Pancreas (tissue), 10 donors: ENCODE measurements at regions not wholly inside any gene's neighbourhood (a gene's known extent, or its start where the extent isn't known, plus 50 kb on each side); places are given as distances from the start of the nearest gene placed in this dataset.

Experiments used
- ATAC-seq, 4 donors: fragments of 200-7000 bp; cut with Tn5 transposase; one replicate each; pipeline versions ENCODE4 v1.8.0 to v1.9.1; 2020; ENCODE audit warnings: mild to moderate bottlenecking in 4 of 4, moderate library complexity in 4 of 4
- DNase-seq, 6 donors: peaks; one replicate each; pipeline ENCODE4 v3.0.0-alpha.2; 2020
- FAIRE-seq: peaks from 2 replicates; lab custom pipeline; 2012; peaks lifted over from hg19 to GRCh38; lab: Jason Lieb, UNC
- H3K27ac ChIP-seq, 4 donors: fragments of 200-600 bp; sonication (generic); 1 replicate in 3 of 4; 2 replicates in 1 of 4; pipeline versions ENCODE4 v1.5.0 to v1.8.0; 2020
- H3K27me3 ChIP-seq, 4 donors: fragments of 200-600 bp; one replicate each; pipeline ENCODE4 v1.8.0; 2021
- H3K36me3 ChIP-seq, 3 donors: fragments of 200-600 bp; sonication (generic) in 1 of 3; one replicate each; pipeline versions ENCODE4 v1.5.0 to v1.8.0; 2020 to 2021
- H3K4me1 ChIP-seq, 3 donors: fragments of 200-600 bp; one replicate each; pipeline ENCODE4 v1.8.0; 2021
- H3K4me3 ChIP-seq, 4 donors: fragments of 200-600 bp; sonication (generic) in 2 of 4; one replicate each; pipeline versions ENCODE4 v1.5.0 to v1.8.0; 2020 to 2021
- H3K9me3 ChIP-seq, 4 donors: fragments of 200-600 bp; one replicate each; pipeline ENCODE4 v1.8.0; 2021
- CTCF ChIP-seq, 4 donors: fragments of 200-600 bp; sonication (generic) in 3 of 4; IDR thresholded peaks; one replicate each; pipeline versions ENCODE4 v1.5.0 to v1.8.0; 2021; ENCODE audit warnings: antibody characterized with exemption in 4 of 4
- WGBS, 2 donors: extraction: QIAGEN DNeasy Blood & Tissue Kit; methylation state at CpG; one replicate each; pipeline ENCODE4 v1.1.7; 2013; 5-methylcytosine and 5-hydroxymethylcytosine counted together
- intact Hi-C, 3 donors: fragments of 100-400 bp; cut with DNase I; formaldehyde crosslinking; loops; one replicate each; pipeline versions ENCODE4 v1.11.1 to v1.14.2; 2022
- donor health status: healthy with polysubstance abuse.
- donor health status: DM: no; HTN: no; CAD: no; lungs with moderate emphysema.
- donor health status: DM: no; HTN: no; CAD: no.
- donor health status: control.
- donor health status: control.
- donor health status: Bipolar disorder and iron deficiency.
- donor health status: DM: yes; HTN: yes; CAD: no.
- donor health status: DM: no; HTN: no; CAD: no.
- donor health status: DM: no; HTN: no; CAD: no.
- donor health status: DM: yes; HTN: yes; CAD: no.

- H3K27ac ChIP-seq = no peak overlapping the region
- H3K4me1 ChIP-seq = no peaks in the 10 kb centered on the region
- no peak for FAIRE-seq
- no peaks in the 10 kb centered on the region for H3K36me3 ChIP-seq
- H3K9me3 ChIP-seq = no peaks in the 10 kb centered on the region
- no peak overlapping the region for H3K4me3 ChIP-seq
- H3K27me3 ChIP-seq = no peaks in the 10 kb centered on the region
- WGBS, 2 donors = 51 to 53% methylated on average over 2 of the region's 2 CpGs
- no peak for ATAC-seq
- TF ChIP-seq CTCF (IDR thresholded peaks at IDR 0.05) = no peak
- intact Hi-C loops = no loop called here
- no peak for DNase-seq
Measured at GRCh38 chr7:126378642-126379041, 874.1 kb downstream of the GRM8 start.

- intact Hi-C loops = no loop called here
- no peaks in the 10 kb centered on the region for H3K4me1 ChIP-seq
- FAIRE-seq = no peak
- no peak for ATAC-seq
- no peak for DNase-seq
- TF ChIP-seq CTCF (IDR thresholded peaks at IDR 0.05) = no peak
- 72 to 91% methylated on average over 1 of the region's 1 CpG for WGBS, 2 donors
- H3K36me3 ChIP-seq = no peaks in the 10 kb centered on the region
- no peak overlapping the region for H3K4me3 ChIP-seq
- H3K9me3 ChIP-seq = no peaks in the 10 kb centered on the region
- no peak overlapping the region for H3K27ac ChIP-seq
- no peaks in the 10 kb centered on the region for H3K27me3 ChIP-seq
Measured at GRCh38 chr7:126370038-126370668, 882.6 kb downstream of the GRM8 start.

GRCh38 chr7:126362746-126363145, 890.0 kb downstream of the GRM8 start:
- DNase-seq (no peak), FAIRE-seq (no peak), ATAC-seq (no peak)
- H3K4me1 ChIP-seq = no peaks in the 10 kb centered on the region
- H3K27ac ChIP-seq = no peak overlapping the region
- TF ChIP-seq CTCF (IDR thresholded peaks at IDR 0.05) = no peak
- H3K36me3 ChIP-seq = no peaks in the 10 kb centered on the region
- intact Hi-C loops = no loop called here
- no peaks in the 10 kb centered on the region for H3K27me3 ChIP-seq
- WGBS, 2 donors = 54 to 63% methylated on average over 1 of the region's 1 CpG
- no peaks in the 10 kb centered on the region for H3K9me3 ChIP-seq
- no peak overlapping the region for H3K4me3 ChIP-seq

- ATAC-seq = no peak
- no peak for FAIRE-seq
- H3K4me3 ChIP-seq = no peak overlapping the region
- no peaks in the 10 kb centered on the region for H3K9me3 ChIP-seq
- DNase-seq = no peak
- intact Hi-C loops = no loop called here
- TF ChIP-seq CTCF (IDR thresholded peaks at IDR 0.05) = no peak
- H3K36me3 ChIP-seq = no peaks in the 10 kb centered on the region
- H3K27me3 ChIP-seq = no peaks in the 10 kb centered on the region
- H3K27ac ChIP-seq = no peak overlapping the region
- WGBS, 2 donors = 67% methylated on average over 3 of the region's 3 CpGs
- H3K4me1 ChIP-seq = no peaks in the 10 kb centered on the region
Measured at GRCh38 chr7:126361183-126361582, 891.6 kb downstream of the GRM8 start.

GRCh38 chr7:126339813-126340212, 912.9 kb downstream of the GRM8 start:
- ATAC-seq (no peak), FAIRE-seq (no peak), DNase-seq (no peak)
- Histone ChIP-seq H3K27me3 (no peaks in the 10 kb centered on the region), H3K9me3 (no peaks in the 10 kb centered on the region), H3K4me3 (no peak overlapping the region), H3K4me1 (no peaks in the 10 kb centered on the region), H3K27ac (no peak overlapping the region), H3K36me3 (no peaks in the 10 kb centered on the region)
- intact Hi-C loops = no loop called here
- no peak for TF ChIP-seq CTCF (IDR thresholded peaks at IDR 0.05)
- 57 to 67% methylated on average over 4 of the region's 4 CpGs for WGBS, 2 donors
